Stimulated activated CD4-positive, alpha-beta T cell treated with anti-CD3 and anti-CD28 coated beads, Interleukin-1b, Interleukin-23, amount 100 ng/mL, for 48 hours (primary cell): ENCODE measurements at regions not wholly inside any gene's neighbourhood (a gene's known extent, or its start where the extent isn't known, plus 50 kb on each side); places are given as distances from the start of the nearest gene placed in this dataset.
"Not testable (repeated sequence)": the region's sequence is repeated elsewhere in the genome, so short reads cannot be mapped to it uniquely, and the experiment has no call there.

Experiments
- DNase-seq: peaks from one replicate; pipeline ENCODE4 v3.0.0-alpha.2; 2020

GRCh38 chr6:44723439-44724197, 336.1 kb downstream of the CDC5L start:
- no peak for DNase-seq

- DNase-seq, result no peak
Observed at GRCh38 chr6:44725070-44725469, 337.6 kb downstream of the CDC5L start.

- DNase-seq, result no peak
Observed at GRCh38 chr6:44727651-44728630, 340.4 kb downstream of the CDC5L start.

GRCh38 chr6:44730771-44731391, 343.4 kb downstream of the CDC5L start:
- DNase-seq, result no peak

- DNase-seq, result no peak
Observed at GRCh38 chr6:44731485-44732095, 344.1 kb downstream of the CDC5L start.

- no peak for DNase-seq
Observed at GRCh38 chr6:44732243-44732642, 344.7 kb downstream of the CDC5L start.

GRCh38 chr6:44733126-44733525, 345.6 kb downstream of the CDC5L start:
- no peak for DNase-seq

GRCh38 chr6:44733868-44734267, 346.4 kb downstream of the CDC5L start:
- DNase-seq, result no peak

- DNase-seq, result no peak
Observed at GRCh38 chr6:44734886-44735629, 347.6 kb downstream of the CDC5L start.

GRCh38 chr6:44735630-44735963, 348.1 kb downstream of the CDC5L start:
- DNase-seq, result peak; percentile 7

GRCh38 chr6:44737341-44737740, 349.8 kb downstream of the CDC5L start:
- DNase-seq, result no peak

- no peak for DNase-seq
Observed at GRCh38 chr6:44737829-44738528, 350.5 kb downstream of the CDC5L start.

GRCh38 chr6:44738601-44739146, 351.2 kb downstream of the CDC5L start:
- DNase-seq, result no peak

- DNase-seq, result no peak
Observed at GRCh38 chr6:44739181-44739580, 351.7 kb downstream of the CDC5L start.

GRCh38 chr6:44740566-44741120, 353.1 kb downstream of the CDC5L start:
- DNase-seq, result no peak

GRCh38 chr6:44742201-44742600, 354.7 kb downstream of the CDC5L start:
- no peak for DNase-seq

GRCh38 chr6:44742828-44743372, 355.4 kb downstream of the CDC5L start:
- no peak for DNase-seq

- not testable (repeated sequence) for DNase-seq
Observed at GRCh38 chr6:44760116-44760515, 372.6 kb downstream of the CDC5L start.

GRCh38 chr6:44761046-44761445, 373.5 kb downstream of the CDC5L start:
- DNase-seq, result no peak

GRCh38 chr6:44762496-44762895, 375.0 kb downstream of the CDC5L start:
- no peak for DNase-seq
